NCI-H526 treated with DMSO at 0.1 percent for 48 hours (cell line): ENCODE measurements at regions not wholly inside any gene's neighbourhood (a gene's known extent, or its start where the extent isn't known, plus 50 kb on each side); places are given as distances from the start of the nearest gene placed in this dataset.

Experiments used
- DNase-seq: peaks from one replicate; lab custom pipeline; 2025; lab: John Stamatoyannopoulos, UW

- DNase-seq, result no peak
Observed at GRCh38 chr1:4276238-4276637, 376.2 kb upstream of the C1orf174 start.

GRCh38 chr1:4277598-4277997, 376.8 kb upstream of the AJAP1 start:
- no peak for DNase-seq

GRCh38 chr1:4284976-4285375, 369.4 kb upstream of the AJAP1 start:
- no peak for DNase-seq

- no peak for DNase-seq
Observed at GRCh38 chr1:4292861-4293260, 361.5 kb upstream of the AJAP1 start.

DNA sequence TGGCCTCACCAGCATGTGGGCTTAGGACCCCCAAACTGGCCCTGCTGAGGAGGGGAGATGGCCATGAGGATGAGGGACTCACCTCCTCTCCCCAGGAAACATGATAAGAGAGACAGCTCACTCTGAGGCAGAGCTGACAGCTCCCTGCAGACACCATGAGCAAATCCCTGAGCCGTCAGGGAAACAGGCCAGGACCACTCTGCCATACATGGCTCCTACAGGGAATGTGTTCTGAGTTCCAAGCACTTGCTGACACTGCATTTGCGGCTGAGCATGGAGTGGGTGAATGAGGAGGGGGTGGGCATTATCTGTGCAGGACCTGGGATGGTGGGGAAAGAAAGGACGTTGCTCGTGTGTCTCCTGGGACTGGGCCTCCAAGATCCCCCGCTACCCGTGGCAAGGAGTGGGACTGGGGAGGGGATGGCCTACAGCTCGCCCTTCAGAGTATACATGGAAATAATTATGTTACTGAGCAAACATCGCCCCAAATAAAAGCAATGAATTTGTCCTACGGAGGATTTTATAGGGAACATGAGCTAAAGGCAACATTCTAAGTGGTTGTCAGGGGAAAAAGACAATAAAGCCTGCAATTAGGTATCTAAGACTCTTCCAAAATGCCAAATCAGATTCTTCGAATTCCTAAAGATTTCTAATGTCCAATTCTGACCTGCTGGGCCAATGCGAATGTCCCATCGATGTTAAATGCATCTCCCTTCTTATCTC, 355.9 kb upstream of the AJAP1 start:
- DNase-seq, result no peak

- no peak for DNase-seq
Observed at GRCh38 chr1:4301007-4301406, 353.4 kb upstream of the AJAP1 start.

DNA sequence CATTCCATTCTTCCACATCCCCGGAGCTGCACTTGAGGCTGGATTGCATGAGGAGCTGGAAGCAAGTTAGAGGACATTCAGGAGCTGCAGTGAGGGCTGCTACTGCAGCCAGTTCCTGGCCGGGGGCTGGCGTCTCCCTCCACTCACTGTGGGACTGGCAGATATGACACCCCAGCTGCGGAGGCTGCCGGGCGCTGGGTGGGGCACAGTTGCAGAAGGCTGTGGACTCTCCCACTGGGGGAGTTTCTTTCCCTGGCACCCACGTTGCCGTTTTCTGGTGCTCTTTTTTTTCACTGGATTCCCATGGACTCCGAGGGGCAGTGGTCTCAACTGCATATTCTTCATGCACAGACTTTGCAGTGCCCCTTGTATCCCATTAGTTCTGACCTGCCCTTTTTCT, 351.1 kb upstream of the AJAP1 start:
- no peak for DNase-seq

DNA sequence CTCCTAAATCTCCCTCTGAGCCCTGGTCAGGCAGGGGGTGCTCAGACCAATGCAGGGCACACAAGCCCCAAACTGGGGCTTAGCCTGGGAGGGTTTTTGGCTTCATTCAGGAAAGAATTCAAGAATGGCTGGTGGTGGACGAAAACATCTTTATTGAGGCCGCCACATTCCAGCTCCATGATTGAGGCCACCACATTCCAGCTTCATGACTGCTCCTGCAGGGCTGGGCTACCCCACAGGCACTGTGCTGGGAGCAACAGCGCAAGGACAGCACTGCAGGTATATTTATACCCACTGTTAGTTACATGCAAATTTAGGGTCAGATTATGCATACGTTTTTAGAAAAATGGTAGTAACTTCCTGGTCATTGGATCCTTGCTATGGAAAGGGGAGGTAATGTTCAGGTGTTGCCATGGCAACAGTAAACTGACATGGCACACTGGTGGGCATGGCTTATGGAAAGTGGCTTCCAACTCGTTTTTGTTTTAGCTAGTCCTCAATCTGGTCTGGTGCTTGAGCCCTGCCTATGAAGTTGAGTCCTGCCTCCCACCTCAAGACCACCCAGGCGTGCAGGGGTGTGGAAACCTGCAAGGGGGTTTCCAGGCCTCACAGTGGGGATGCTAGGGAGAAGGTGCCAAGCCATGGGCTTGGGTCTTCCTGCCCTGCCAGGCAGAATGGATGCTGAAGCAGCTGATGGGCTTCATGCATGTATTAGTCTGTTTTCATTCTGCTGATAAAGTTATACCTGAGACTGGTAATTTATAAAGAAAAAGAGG, 348.7 kb upstream of the AJAP1 start:
- DNase-seq, result no peak

GRCh38 chr1:4306559-4307467, 347.6 kb upstream of the AJAP1 start:
- no peak for DNase-seq

- no peak for DNase-seq
Observed at GRCh38 chr1:4307468-4307845, 347.0 kb upstream of the AJAP1 start.

GRCh38 chr1:4307911-4308545, 346.4 kb upstream of the AJAP1 start:
- no peak for DNase-seq

- no peak for DNase-seq
Observed at GRCh38 chr1:4308806-4309205, 345.6 kb upstream of the AJAP1 start.

GRCh38 chr1:4309676-4310320, 344.6 kb upstream of the AJAP1 start:
- peak; percentile 32 for DNase-seq

GRCh38 chr1:4310396-4310923, 343.9 kb upstream of the AJAP1 start:
- no peak for DNase-seq

DNA sequence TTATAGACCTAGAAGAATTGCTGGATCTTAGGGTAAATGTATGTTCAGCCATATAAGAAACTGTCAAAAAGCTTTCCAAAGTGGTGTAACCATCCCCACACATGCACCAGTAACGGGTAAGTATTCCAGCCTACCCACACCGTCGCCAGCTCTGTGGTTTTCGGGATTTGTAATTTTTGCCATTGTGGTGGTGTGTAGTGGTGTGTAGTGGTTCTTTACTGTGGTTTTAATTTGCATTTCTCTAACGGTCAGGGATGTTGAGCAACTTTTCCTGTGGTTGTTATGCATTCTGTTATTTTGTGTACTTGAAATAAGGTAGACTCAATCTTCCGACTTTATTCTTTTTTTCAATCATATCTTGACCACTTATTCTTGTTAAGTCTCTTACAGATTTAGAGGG, 342.4 kb upstream of the AJAP1 start:
- DNase-seq, result no peak

DNA sequence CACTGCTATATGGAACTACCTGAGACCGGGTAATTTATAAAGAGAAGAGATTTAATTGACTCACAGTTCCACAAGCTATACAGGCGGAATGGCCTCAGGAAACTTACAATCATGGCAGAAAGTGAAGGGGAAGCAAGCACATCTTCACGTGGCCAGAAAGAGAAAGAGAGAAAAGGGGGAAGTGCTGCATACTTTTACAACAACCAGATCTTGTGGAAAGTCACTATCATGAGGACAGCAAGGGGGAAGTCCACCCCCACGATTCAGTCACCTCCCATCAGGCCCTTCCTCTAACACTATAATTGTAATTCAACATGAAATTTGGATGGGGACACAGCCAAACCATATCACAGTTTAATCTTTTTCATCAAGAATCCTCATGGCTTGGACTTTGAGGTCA, 339.2 kb upstream of the AJAP1 start:
- no peak for DNase-seq

DNA sequence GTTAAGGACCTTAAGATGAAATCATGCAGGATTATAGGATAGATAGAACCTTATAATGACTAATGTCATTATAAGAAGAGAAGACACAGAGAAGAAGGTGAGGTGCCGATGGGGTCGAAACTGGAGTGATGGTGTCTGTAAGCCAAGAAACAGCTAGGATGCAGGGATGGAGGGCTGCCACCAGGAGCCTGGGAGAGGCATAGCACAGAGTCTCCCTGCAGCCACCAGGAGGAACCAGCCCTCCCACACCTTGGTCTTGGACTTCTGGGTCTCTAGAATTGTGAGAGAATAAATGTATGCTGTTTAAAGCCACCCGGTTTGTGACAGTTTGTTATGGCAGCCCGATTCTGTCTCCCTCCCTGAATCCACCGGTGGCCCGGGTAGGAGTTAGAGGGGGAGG, 337.2 kb upstream of the AJAP1 start:
- no peak for DNase-seq

DNA sequence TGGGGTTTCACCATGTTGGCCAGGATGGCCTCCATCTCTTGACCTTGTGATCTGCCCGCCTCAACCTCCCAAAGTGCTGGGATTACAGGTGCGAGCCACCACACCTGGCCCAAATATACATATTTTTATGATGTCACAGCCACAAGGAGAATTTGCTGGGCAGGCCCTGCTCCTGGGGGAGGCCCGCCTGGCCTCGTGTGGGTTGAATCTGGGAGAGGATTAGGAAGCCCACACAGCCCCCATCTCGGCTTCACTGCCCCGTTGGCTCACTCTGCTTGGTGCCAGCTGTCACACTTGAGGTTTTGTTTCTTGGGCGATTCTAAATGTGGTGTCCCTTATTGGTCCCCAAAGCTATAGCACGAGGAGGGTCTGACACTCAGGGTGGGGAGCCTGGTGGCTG, 335.7 kb upstream of the AJAP1 start:
- no peak for DNase-seq

DNA sequence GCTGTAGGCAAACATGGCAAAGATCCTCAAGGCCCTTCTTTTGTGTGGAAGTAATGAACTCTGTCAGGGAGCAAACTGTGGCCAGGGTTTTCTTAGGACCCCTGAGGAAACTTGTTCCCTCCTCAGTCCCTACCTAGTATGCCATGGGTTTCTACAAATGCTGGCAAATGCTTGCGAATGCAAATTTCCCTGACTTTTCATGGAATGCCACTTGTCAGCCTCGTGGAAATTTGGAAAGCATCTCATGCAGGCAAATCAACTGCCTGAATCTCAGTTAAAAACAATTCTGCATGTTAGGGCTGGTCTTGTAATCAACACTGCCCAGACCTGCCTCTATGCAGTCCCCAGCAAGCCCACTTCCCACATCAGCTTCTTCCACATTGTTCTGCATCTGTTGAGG, 334.9 kb upstream of the AJAP1 start:
- no peak for DNase-seq

DNA sequence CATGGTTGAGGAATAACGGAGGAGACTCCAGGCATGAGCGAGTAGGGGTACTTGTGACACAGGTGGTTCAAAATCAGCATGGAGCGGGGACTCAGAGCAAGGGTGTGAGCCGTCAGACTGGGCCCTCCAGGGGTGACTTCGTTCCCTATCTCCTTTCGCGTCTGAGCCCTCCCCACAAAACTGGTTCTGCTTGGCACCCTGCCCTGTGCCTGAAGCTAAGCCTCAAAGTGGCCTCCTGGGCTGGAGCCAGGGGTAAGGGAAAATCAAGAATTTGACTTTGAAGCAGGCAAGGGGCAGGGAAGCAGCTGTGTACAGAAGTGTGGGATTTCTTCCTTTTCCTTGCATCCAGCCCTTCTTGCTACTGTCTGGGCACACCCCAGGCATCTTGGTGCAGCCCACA, 331.5 kb upstream of the AJAP1 start:
- no peak for DNase-seq

DNA sequence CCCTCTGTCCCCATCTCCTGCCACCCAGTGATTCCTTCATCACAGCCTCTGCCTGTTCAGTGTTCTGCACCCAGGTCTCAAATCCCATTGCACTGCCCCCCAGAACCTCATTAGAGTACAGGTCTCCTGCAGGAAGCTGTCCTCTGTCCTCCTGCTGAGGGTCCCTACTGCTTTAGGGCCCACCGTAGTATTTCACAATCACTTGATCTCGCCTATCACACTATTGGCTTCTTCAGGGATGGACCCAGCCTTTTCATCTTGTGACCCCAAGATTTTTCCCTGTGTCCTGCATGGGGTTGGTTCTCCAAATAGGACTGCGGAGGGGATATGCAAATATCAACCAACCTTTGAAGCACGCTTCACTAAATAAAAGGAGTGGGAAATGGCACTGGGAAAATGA, 331.1 kb upstream of the AJAP1 start:
- DNase-seq, result no peak
